ENCODE measurements at regions not wholly inside any gene's neighbourhood (a gene's known extent, or its start where the extent isn't known, plus 50 kb on each side); places are given as distances from the start of the nearest gene placed in this dataset.
"Not testable (repeated sequence)": the region's sequence is repeated elsewhere in the genome, so short reads cannot be mapped to it uniquely, and the experiment has no call there.

GRCh38 chr22:11324439-11325037, 4203.5 kb upstream of the OR11H1 start:
- H3K27ac Mint-ChIP-seq; DNase-seq; H2AFZ ChIP-seq (ENCODE audit: insufficient read depth, low read depth, low read length, poor library complexity, severe bottlenecking); H3K36me3 ChIP-seq (replicated peaks in 1 of 2; ENCODE audit: control insufficient read depth in 1 of 2, insufficient read depth in 2 of 2, low read length in 2 of 2); H3K4me3 ChIP-seq (replicated peaks in 1 of 3; ENCODE audit: low read depth in 2 of 3, low read length in 3 of 3); intact Hi-C loops (cut with micrococcal nuclease); H3K9ac ChIP-seq (ENCODE audit: insufficient read depth, low read length, poor library complexity, severe bottlenecking); H4K20me1 ChIP-seq (ENCODE audit: insufficient read depth, low read length); H3K4me1 ChIP-seq (ENCODE audit: control insufficient read depth in 1 of 2, insufficient read depth in 2 of 2, low read length in 2 of 2); H3K36me3 Mint-ChIP-seq; H3K27ac ChIP-seq (ENCODE audit: low read depth in 1 of 2, low read length in 2 of 2); H3K27me3 Mint-ChIP-seq (ENCODE audit: low read depth in 3 of 3); H3K4me3 Mint-ChIP-seq; H3K27me3 ChIP-seq (ENCODE audit: control insufficient read depth in 2 of 2, insufficient read depth in 2 of 2, low read length in 2 of 2); H3K79me2 ChIP-seq (ENCODE audit: insufficient read depth, low read length); H3K4me2 ChIP-seq (replicated peaks; ENCODE audit: extremely low read depth, low read length, poor library complexity, severe bottlenecking); H3K4me1 Mint-ChIP-seq: not testable (repeated sequence)
- H3K9me3 Mint-ChIP-seq = peaks cover 19 to 35% (median 22%) of the 10 kb centered on the region in 7 donors
- WGBS (ENCODE audit: insufficient coverage) = 85% methylated on average over 10 of the region's 15 CpGs
- H3K9me3 ChIP-seq (replicated peaks in 1 of 2; ENCODE audit: control insufficient read depth in 1 of 2, insufficient read depth in 1 of 2, low read length in 2 of 2) = peaks cover 18 to 35% of the 10 kb centered on the region in 2 donors

DNA sequence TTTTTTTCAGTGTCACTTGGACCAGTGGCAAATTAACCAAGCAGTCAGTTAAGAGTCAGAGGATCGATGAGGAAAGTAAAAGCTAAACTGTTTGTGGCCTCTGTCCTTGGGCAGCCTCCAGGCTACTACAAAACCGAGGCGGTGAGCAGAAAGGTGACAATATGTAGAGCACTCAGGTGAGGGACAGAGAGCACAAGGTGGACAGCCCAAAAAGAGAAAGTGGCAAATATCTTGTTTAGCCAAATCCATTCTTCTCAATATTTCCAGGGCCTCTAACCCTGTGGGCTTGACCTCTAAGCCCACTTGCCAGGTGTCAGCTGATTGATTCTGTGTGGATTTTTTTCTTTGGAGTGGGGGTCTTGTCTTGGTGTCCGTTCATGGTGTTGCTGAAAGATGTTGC, 4202.2 kb upstream of the OR11H1 start:
- intact Hi-C loops (cut with micrococcal nuclease) = no loop called here
- H3K27me3 ChIP-seq (ENCODE audit: control insufficient read depth in 2 of 2, insufficient read depth in 2 of 2, low read length in 2 of 2) = no peaks in the 10 kb centered on the region
- Mint-ChIP-seq H3K36me3 (no peaks in the 10 kb centered on the region), H3K27me3 (ENCODE audit: low read depth in 3 of 3) (no peaks in the 10 kb centered on the region), H3K4me3 (no peak overlapping the region), H3K27ac (no peak overlapping the region), H3K9me3 (peaks cover 19 to 39% (median 28%) of the 10 kb centered on the region in 7 donors), H3K4me1 (no peaks in the 10 kb centered on the region)
- no peak for DNase-seq
- no peaks in the 10 kb centered on the region for H3K4me1 ChIP-seq (ENCODE audit: control insufficient read depth in 1 of 2, insufficient read depth in 2 of 2, low read length in 2 of 2)
- peaks cover 18 to 40% of the 10 kb centered on the region in 2 donors for H3K9me3 ChIP-seq (replicated peaks in 1 of 2; ENCODE audit: control insufficient read depth in 1 of 2, insufficient read depth in 1 of 2, low read length in 2 of 2)
- no peak overlapping the region for H3K27ac ChIP-seq (ENCODE audit: low read depth in 1 of 2, low read length in 2 of 2)
- H3K36me3 ChIP-seq (replicated peaks in 1 of 2; ENCODE audit: control insufficient read depth in 1 of 2, insufficient read depth in 2 of 2, low read length in 2 of 2) = no peaks in the 10 kb centered on the region
- 71% methylated on average over 4 of the region's 4 CpGs for WGBS (ENCODE audit: insufficient coverage)
- no peak overlapping the region for H3K9ac ChIP-seq (ENCODE audit: insufficient read depth, low read length, poor library complexity, severe bottlenecking)
- H2AFZ ChIP-seq (ENCODE audit: insufficient read depth, low read depth, low read length, poor library complexity, severe bottlenecking) = no peak overlapping the region
- H3K4me2 ChIP-seq (replicated peaks; ENCODE audit: extremely low read depth, low read length, poor library complexity, severe bottlenecking) = no peak overlapping the region
- H3K79me2 ChIP-seq (ENCODE audit: insufficient read depth, low read length) = no peaks in the 10 kb centered on the region
- TF ChIP-seq, protein P1, sequence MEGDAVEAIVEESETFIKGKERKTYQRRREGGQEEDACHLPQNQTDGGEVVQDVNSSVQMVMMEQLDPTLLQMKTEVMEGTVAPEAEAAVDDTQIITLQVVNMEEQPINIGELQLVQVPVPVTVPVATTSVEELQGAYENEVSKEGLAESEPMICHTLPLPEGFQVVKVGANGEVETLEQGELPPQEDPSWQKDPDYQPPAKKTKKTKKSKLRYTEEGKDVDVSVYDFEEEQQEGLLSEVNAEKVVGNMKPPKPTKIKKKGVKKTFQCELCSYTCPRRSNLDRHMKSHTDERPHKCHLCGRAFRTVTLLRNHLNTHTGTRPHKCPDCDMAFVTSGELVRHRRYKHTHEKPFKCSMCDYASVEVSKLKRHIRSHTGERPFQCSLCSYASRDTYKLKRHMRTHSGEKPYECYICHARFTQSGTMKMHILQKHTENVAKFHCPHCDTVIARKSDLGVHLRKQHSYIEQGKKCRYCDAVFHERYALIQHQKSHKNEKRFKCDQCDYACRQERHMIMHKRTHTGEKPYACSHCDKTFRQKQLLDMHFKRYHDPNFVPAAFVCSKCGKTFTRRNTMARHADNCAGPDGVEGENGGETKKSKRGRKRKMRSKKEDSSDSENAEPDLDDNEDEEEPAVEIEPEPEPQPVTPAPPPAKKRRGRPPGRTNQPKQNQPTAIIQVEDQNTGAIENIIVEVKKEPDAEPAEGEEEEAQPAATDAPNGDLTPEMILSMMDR (IDR thresholded peaks at IDR 0.05) = no peak
- H4K20me1 ChIP-seq (ENCODE audit: insufficient read depth, low read length) = no peaks in the 10 kb centered on the region
- no peak overlapping the region for H3K4me3 ChIP-seq (replicated peaks in 1 of 3; ENCODE audit: low read depth in 2 of 3, low read length in 3 of 3)

DNA sequence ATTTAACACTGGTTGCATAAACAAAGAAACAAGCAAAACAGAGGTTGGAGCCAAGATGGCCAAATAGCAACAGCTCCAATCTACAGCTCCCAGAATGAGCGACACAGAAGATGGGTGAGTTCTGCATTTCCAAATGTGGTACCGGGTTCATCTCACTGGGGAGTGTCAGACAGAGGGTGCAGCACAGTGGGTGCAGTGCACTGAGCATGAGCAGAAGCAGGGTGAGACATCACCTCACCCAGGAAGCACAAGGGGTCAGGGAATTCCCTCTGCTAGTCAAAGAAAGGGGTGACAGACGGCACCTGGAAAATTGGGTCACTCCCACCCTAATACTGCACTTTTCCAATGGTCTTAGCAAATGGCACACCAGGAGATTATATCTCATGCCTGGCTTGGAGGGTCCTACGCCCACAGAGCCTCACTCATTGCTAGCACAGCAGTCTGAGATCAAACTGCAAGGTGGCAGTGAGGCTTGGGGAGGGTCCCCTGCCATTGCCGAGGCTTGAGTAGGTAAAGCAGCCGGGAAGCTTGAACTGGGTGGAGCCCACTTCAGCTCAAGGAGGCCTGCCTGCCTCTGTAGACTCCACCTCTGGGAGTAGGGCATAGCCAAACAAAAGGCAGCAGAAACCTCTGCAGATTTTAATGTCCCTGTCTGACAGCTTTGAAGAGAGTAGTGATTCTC, 4186.5 kb upstream of the OR11H1 start:
- H3K9ac ChIP-seq (ENCODE audit: insufficient read depth, low read length, poor library complexity, severe bottlenecking); H3K4me1 ChIP-seq (ENCODE audit: control insufficient read depth in 1 of 2, insufficient read depth in 2 of 2, low read length in 2 of 2); H3K36me3 ChIP-seq (replicated peaks in 1 of 2; ENCODE audit: control insufficient read depth in 1 of 2, insufficient read depth in 2 of 2, low read length in 2 of 2); H3K27me3 ChIP-seq (ENCODE audit: control insufficient read depth in 2 of 2, insufficient read depth in 2 of 2, low read length in 2 of 2); H3K27ac ChIP-seq (ENCODE audit: low read depth in 1 of 2, low read length in 2 of 2); DNase-seq; H3K79me2 ChIP-seq (ENCODE audit: insufficient read depth, low read length); H3K4me3 Mint-ChIP-seq; H2AFZ ChIP-seq (ENCODE audit: insufficient read depth, low read depth, low read length, poor library complexity, severe bottlenecking); H3K36me3 Mint-ChIP-seq; H3K4me1 Mint-ChIP-seq; H3K4me3 ChIP-seq (replicated peaks in 1 of 3; ENCODE audit: low read depth in 2 of 3, low read length in 3 of 3); intact Hi-C loops (cut with micrococcal nuclease); H3K27me3 Mint-ChIP-seq (ENCODE audit: low read depth in 3 of 3); H3K27ac Mint-ChIP-seq; H4K20me1 ChIP-seq (ENCODE audit: insufficient read depth, low read length); H3K4me2 ChIP-seq (replicated peaks; ENCODE audit: extremely low read depth, low read length, poor library complexity, severe bottlenecking): not testable (repeated sequence)
- H3K9me3 Mint-ChIP-seq = peaks cover 30 to 50% (median 42%) of the 10 kb centered on the region in 7 donors
- 54% methylated on average over 4 of the region's 6 CpGs for WGBS (ENCODE audit: insufficient coverage)
- H3K9me3 ChIP-seq (replicated peaks in 1 of 2; ENCODE audit: control insufficient read depth in 1 of 2, insufficient read depth in 1 of 2, low read length in 2 of 2) = peaks cover 29 to 36% of the 10 kb centered on the region in 2 donors

GRCh38 chr22:11351181-11351580, 4176.8 kb upstream of the OR11H1 start:
- peaks cover 16 to 45% (median 31%) of the 10 kb centered on the region in 7 donors for H3K9me3 Mint-ChIP-seq
- H3K9ac ChIP-seq (ENCODE audit: insufficient read depth, low read length, poor library complexity, severe bottlenecking); H3K79me2 ChIP-seq (ENCODE audit: insufficient read depth, low read length); H3K4me1 ChIP-seq (ENCODE audit: control insufficient read depth in 1 of 2, insufficient read depth in 2 of 2, low read length in 2 of 2); H4K20me1 ChIP-seq (ENCODE audit: insufficient read depth, low read length); H3K27ac Mint-ChIP-seq; H3K4me2 ChIP-seq (replicated peaks; ENCODE audit: extremely low read depth, low read length, poor library complexity, severe bottlenecking); H3K4me3 ChIP-seq (replicated peaks in 1 of 3; ENCODE audit: low read depth in 2 of 3, low read length in 3 of 3); DNase-seq; H3K36me3 Mint-ChIP-seq; H3K4me1 Mint-ChIP-seq; H3K4me3 Mint-ChIP-seq; H3K27me3 Mint-ChIP-seq (ENCODE audit: low read depth in 3 of 3); H3K27me3 ChIP-seq (ENCODE audit: control insufficient read depth in 2 of 2, insufficient read depth in 2 of 2, low read length in 2 of 2); H3K27ac ChIP-seq (ENCODE audit: low read depth in 1 of 2, low read length in 2 of 2); intact Hi-C loops (cut with micrococcal nuclease); H3K36me3 ChIP-seq (replicated peaks in 1 of 2; ENCODE audit: control insufficient read depth in 1 of 2, insufficient read depth in 2 of 2, low read length in 2 of 2); H2AFZ ChIP-seq (ENCODE audit: insufficient read depth, low read depth, low read length, poor library complexity, severe bottlenecking): not testable (repeated sequence)
- 67% methylated on average over 1 of the region's 1 CpG for WGBS (ENCODE audit: insufficient coverage)
- H3K9me3 ChIP-seq (replicated peaks in 1 of 2; ENCODE audit: control insufficient read depth in 1 of 2, insufficient read depth in 1 of 2, low read length in 2 of 2) = peaks cover 34 to 36% of the 10 kb centered on the region in 2 donors

Measured in CD14-positive monocyte (primary cell).